HepG2 (cell line): ENCODE measurements at regions not wholly inside any gene's neighbourhood (a gene's known extent, or its start where the extent isn't known, plus 50 kb on each side); places are given as distances from the start of the nearest gene placed in this dataset.

Experiments
- ATAC-seq: fragments of 200-7000 bp; cut with Tn5 transposase; 3 replicates; pipeline ENCODE4 v1.9.1; 2020; ENCODE audit warnings: mild to moderate bottlenecking, moderate library complexity
- BruUV-seq: library from RNA; stranded (reverse); fragments of 400-500 nt; replicated peaks from 2 replicates; lab custom pipeline; 2021; lab: Mats Ljungman, UMichigan
- CTCF ChIA-PET: fragments of 300-600 bp; formaldehyde crosslinking; extraction: SDS; loops from one replicate; lab custom pipeline; 2021; ENCODE audit warnings: low total read pairs, inconsistent platforms, low intra/inter-chr PET ratio; lab: Yijun Ruan, JAX
- POLR2A ChIA-PET: fragments of 350-600 bp; sonication (Branson Sonifier 250); formaldehyde crosslinking; loops from one replicate; lab custom pipeline; 2020; ENCODE audit warnings: antibody characterized with exemption, inconsistent platforms; lab: Yijun Ruan, JAX
- DNase-seq: peaks from one replicate; pipeline ENCODE4 v3.0.0-alpha.2; 2015; ENCODE audit warnings: low spot score
- FAIRE-seq: peaks from 3 replicates; lab custom pipeline; 2011; peaks lifted over from hg19 to GRCh38; lab: Jason Lieb, UNC
- H2AFZ ChIP-seq: one replicate; pipeline ENCODE4 v1.6.1; 2011; ENCODE audit warnings: low read length, inconsistent platforms
- H3K27ac ChIP-seq: fragments of 300-600 bp; 3 replicates; pipeline ENCODE4 v1.8.0; 2011; ENCODE audit warnings: mixed run types, mild to moderate bottlenecking, mixed read lengths, low read length, inconsistent platforms; ENCODE audit not compliant: insufficient read depth; ENCODE audit errors: extremely low read length
- H3K27me3 ChIP-seq, 2 experiments: fragments of 200-600 bp in 1 of 2; 2 replicates in 1 of 2; 3 replicates in 1 of 2; pipeline versions ENCODE4 v1.6.0 to v1.8.0; 2011; ENCODE audit warnings: low read length in 2 of 2, mild to moderate bottlenecking in 2 of 2, moderate library complexity in 2 of 2, inconsistent platforms in 1 of 2; ENCODE audit not compliant: insufficient read depth in 2 of 2, control insufficient read depth in 1 of 2
- H3K36me3 ChIP-seq, 2 experiments: fragments of 200-600 bp in 1 of 2; replicated peaks in 1 of 2; 2 replicates in 1 of 2; 3 replicates in 1 of 2; pipeline versions ENCODE4 v1.5.1 to v1.8.0; 2011; ENCODE audit warnings: low read length in 2 of 2, inconsistent platforms in 1 of 2; ENCODE audit not compliant: insufficient read depth in 2 of 2, control insufficient read depth in 1 of 2
- H3K4me1 ChIP-seq: 2 replicates; pipeline ENCODE4 v1.5.1; 2012; ENCODE audit warnings: low read length, inconsistent platforms; ENCODE audit not compliant: insufficient read depth
- H3K4me2 ChIP-seq: 2 replicates; pipeline ENCODE4 v1.6.0; 2011; ENCODE audit warnings: low read depth, low read length, inconsistent platforms
- H3K4me3 ChIP-seq, 3 experiments: fragments of 200-600 bp in 1 of 3; sonication (generic), shearing (Covaris generic) in 1 of 3; replicated peaks in 1 of 3; 2 replicates each; pipeline ENCODE4 v1.5.1; 2011 to 2016; ENCODE audit warnings: low read length in 3 of 3, inconsistent platforms in 2 of 3, low read depth in 2 of 3, mild to moderate bottlenecking in 2 of 3, control low read depth in 1 of 3, mixed read lengths in 1 of 3; ENCODE audit not compliant: insufficient read depth in 1 of 3
- H3K79me2 ChIP-seq: one replicate; pipeline ENCODE4 v1.6.1; 2011; ENCODE audit warnings: low read length, inconsistent platforms; ENCODE audit not compliant: insufficient read depth
- H3K9ac ChIP-seq: 2 replicates; pipeline ENCODE4 v1.6.0; 2011; ENCODE audit warnings: mild to moderate bottlenecking, low read depth, low read length, inconsistent platforms; ENCODE audit not compliant: insufficient read depth
- H3K9me3 ChIP-seq: 2 replicates; pipeline ENCODE4 v1.5.1; 2012; ENCODE audit warnings: mild to moderate bottlenecking, low read length
- H4K20me1 ChIP-seq: 2 replicates; pipeline ENCODE4 v1.6.0; 2011; ENCODE audit warnings: inconsistent platforms, mild to moderate bottlenecking, low read length, moderate library complexity; ENCODE audit not compliant: insufficient read depth
- MAFK ChIP-seq, 2 experiments: IDR thresholded peaks in 1 of 2; conservative IDR thresholded peaks in 1 of 2; 2 replicates each; pipeline ENCODE4 v1.6.1; 2011; ENCODE audit warnings: improper control_type of control experiment in 2 of 2, low read length in 2 of 2
- WGBS: methylation state at CpG from one replicate; pipeline ENCODE4 v1.1.6; 2017; ENCODE audit warnings: low lambda C conversion rate; 5-methylcytosine and 5-hydroxymethylcytosine counted together
- in situ Hi-C: cut with HindIII; loops from 2 replicates; pipeline ENCODE4 v1.10.0; 2017; ENCODE audit warnings: low pct_unique_long_range_greater_than_20kb; ENCODE audit not compliant: extremely low pct_ligation_motif_present
- intact Hi-C: fragments of 100-400 bp; cut with micrococcal nuclease; formaldehyde crosslinking; loops from one replicate; pipeline ENCODE4 v1.10.0; 2022; ENCODE audit not compliant: unreplicated experiment
- TF ChIP-seq, protein P1 (sequence below): sonication (generic); formaldehyde crosslinking; IDR thresholded peaks from 2 replicates; pipeline ENCODE4 v1.5.1; 2020; ENCODE audit warnings: mild to moderate bottlenecking, missing genetic modification reagents, borderline replicate concordance
- TF ChIP-seq, protein P2 (sequence below): sonication (generic); formaldehyde crosslinking; IDR thresholded peaks from 2 replicates; pipeline ENCODE4 v1.8.1; 2023; ENCODE audit warnings: missing genetic modification reagents, inconsistent platforms, borderline replicate concordance

DNA sequence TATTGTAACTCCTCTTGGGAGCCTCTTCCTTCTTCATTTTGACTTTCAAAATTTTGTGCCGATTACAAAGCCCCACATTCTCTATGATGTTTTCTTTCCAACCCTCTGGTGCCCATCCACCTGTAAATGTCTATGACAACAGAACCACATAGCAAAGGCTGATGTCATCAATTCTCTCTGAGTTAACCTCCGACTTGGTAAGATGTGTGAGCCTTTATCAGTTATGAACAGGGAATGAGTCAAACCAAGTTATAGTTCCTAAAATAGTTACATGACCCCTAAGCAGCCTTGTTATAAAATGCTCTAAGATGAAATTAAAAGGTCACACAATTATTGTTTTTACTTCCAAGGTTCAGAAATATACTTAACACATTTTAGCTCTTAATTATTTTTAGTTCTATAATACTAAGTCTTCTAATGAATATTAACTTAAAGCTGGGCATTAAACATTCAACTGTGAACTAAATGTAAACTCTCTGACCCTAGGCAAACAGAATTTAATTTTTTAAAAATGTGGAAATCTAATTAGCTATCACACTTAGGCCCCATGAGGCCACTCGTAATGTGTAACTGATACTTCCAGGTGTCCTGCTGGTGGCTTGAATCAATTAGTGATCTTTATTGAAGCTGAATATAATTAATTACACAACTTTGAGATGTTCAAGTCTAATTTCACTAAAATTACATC is 102.3 kb upstream of the CYRIA start:
- DNase-seq, result no peak
- Histone ChIP-seq H3K36me3 (no peaks in the 10 kb centered on the region), H4K20me1 (no peaks in the 10 kb centered on the region), H3K9ac (no peak overlapping the region), H3K4me1 (0 out of 2 replicates have a peak, but pooled peaks cover 6% of the 10 kb centered on the region), H2AFZ (no peak overlapping the region), H3K9me3 (no peaks in the 10 kb centered on the region), H3K79me2 (no peaks in the 10 kb centered on the region), H3K4me2 (no peak overlapping the region), H3K27me3 (no peaks in the 10 kb centered on the region), H3K27ac (no peak overlapping the region), H3K4me3 (no peak overlapping the region)
- 8% methylated on average over 3 of the region's 3 CpGs for WGBS
- POLR2A ChIA-PET, result no interaction called here
- ATAC-seq, result no peak
- intact Hi-C loops, result no loop called here
- CTCF ChIA-PET, result no interaction called here
- TF ChIP-seq, protein P1, sequence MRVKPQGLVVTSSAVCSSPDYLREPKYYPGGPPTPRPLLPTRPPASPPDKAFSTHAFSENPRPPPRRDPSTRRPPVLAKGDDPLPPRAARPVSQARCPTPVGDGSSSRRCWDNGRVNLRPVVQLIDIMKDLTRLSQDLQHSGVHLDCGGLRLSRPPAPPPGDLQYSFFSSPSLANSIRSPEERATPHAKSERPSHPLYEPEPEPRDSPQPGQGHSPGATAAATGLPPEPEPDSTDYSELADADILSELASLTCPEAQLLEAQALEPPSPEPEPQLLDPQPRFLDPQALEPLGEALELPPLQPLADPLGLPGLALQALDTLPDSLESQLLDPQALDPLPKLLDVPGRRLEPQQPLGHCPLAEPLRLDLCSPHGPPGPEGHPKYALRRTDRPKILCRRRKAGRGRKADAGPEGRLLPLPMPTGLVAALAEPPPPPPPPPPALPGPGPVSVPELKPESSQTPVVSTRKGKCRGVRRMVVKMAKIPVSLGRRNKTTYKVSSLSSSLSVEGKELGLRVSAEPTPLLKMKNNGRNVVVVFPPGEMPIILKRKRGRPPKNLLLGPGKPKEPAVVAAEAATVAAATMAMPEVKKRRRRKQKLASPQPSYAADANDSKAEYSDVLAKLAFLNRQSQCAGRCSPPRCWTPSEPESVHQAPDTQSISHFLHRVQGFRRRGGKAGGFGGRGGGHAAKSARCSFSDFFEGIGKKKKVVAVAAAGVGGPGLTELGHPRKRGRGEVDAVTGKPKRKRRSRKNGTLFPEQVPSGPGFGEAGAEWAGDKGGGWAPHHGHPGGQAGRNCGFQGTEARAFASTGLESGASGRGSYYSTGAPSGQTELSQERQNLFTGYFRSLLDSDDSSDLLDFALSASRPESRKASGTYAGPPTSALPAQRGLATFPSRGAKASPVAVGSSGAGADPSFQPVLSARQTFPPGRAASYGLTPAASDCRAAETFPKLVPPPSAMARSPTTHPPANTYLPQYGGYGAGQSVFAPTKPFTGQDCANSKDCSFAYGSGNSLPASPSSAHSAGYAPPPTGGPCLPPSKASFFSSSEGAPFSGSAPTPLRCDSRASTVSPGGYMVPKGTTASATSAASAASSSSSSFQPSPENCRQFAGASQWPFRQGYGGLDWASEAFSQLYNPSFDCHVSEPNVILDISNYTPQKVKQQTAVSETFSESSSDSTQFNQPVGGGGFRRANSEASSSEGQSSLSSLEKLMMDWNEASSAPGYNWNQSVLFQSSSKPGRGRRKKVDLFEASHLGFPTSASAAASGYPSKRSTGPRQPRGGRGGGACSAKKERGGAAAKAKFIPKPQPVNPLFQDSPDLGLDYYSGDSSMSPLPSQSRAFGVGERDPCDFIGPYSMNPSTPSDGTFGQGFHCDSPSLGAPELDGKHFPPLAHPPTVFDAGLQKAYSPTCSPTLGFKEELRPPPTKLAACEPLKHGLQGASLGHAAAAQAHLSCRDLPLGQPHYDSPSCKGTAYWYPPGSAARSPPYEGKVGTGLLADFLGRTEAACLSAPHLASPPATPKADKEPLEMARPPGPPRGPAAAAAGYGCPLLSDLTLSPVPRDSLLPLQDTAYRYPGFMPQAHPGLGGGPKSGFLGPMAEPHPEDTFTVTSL (CRISPR knock-in tag), result no peak
- peak; percentile 11 to 36; a peak in 2 of 4 replicates for TF ChIP-seq MAFK (conservative IDR thresholded peaks at IDR 0.05 in 1 of 2, IDR thresholded peaks at IDR 0.05 in 1 of 2; ENCODE audit: low read length in 2 of 2)
- TF ChIP-seq, protein P2, sequence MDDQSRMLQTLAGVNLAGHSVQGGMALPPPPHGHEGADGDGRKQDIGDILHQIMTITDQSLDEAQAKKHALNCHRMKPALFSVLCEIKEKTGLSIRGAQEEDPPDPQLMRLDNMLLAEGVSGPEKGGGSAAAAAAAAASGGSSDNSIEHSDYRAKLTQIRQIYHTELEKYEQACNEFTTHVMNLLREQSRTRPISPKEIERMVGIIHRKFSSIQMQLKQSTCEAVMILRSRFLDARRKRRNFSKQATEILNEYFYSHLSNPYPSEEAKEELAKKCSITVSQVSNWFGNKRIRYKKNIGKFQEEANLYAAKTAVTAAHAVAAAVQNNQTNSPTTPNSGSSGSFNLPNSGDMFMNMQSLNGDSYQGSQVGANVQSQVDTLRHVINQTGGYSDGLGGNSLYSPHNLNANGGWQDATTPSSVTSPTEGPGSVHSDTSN (CRISPR knock-in tag), result no peak
- FAIRE-seq, result no peak
- BruUV-seq, result no TSS peak
- in situ Hi-C loops, result no loop called here
